Testis (tissue), 2 donors: ENCODE measurements at regions not wholly inside any gene's neighbourhood (a gene's known extent, or its start where the extent isn't known, plus 50 kb on each side); places are given as distances from the start of the nearest gene placed in this dataset.

ENCODE experiments used
- DNase-seq: peaks from one replicate; pipeline ENCODE4 v3.0.0-alpha.2; 2019
- H3K27ac ChIP-seq, 2 donors: fragments of 200-600 bp; sonication (generic); one replicate each; pipeline ENCODE4 v1.5.1; 2019
- H3K27me3 ChIP-seq: fragments of 200-600 bp; sonication (generic); one replicate; pipeline ENCODE4 v1.5.1; 2019
- H3K36me3 ChIP-seq: fragments of 200-600 bp; sonication (generic); one replicate; pipeline ENCODE4 v1.5.1; 2017; ENCODE audit warnings: low read depth; ENCODE audit errors: missing control alignments
- H3K4me1 ChIP-seq: fragments of 200-600 bp; sonication (generic); one replicate; pipeline ENCODE4 v1.5.1; 2019
- H3K4me3 ChIP-seq, 2 donors: fragments of 200-600 bp; sonication (generic); one replicate each; pipeline ENCODE4 v1.5.1; 2017 to 2019
- H3K9me3 ChIP-seq: fragments of 200-600 bp; sonication (generic); one replicate; pipeline ENCODE4 v1.5.1; 2017
- CTCF ChIP-seq, 3 experiments: fragments of 450-650 bp in 2 of 3; fragments of 200-600 bp in 1 of 3; sonication (generic) in 1 of 3; IDR thresholded peaks; one replicate each; pipeline ENCODE4 v1.5.1; 2016 to 2019; ENCODE audit warnings: antibody characterized with exemption in 3 of 3, mild to moderate bottlenecking in 2 of 3, moderate library complexity in 1 of 3
- POLR2A ChIP-seq: fragments of 450-650 bp; IDR thresholded peaks from one replicate; pipeline ENCODE4 v1.6.1; 2017; ENCODE audit warnings: antibody characterized with exemption, mild to moderate bottlenecking, moderate library complexity
- WGBS, 2 donors: methylation state at CpG; one replicate each; pipeline ENCODE4 v1.1.5; 2018; 5-methylcytosine and 5-hydroxymethylcytosine counted together
- intact Hi-C: fragments of 100-400 bp; cut with DNase I; formaldehyde crosslinking; loops from one replicate; pipeline ENCODE4 v1.15.1; 2023; ENCODE audit warnings: low total_unique reads

DNA sequence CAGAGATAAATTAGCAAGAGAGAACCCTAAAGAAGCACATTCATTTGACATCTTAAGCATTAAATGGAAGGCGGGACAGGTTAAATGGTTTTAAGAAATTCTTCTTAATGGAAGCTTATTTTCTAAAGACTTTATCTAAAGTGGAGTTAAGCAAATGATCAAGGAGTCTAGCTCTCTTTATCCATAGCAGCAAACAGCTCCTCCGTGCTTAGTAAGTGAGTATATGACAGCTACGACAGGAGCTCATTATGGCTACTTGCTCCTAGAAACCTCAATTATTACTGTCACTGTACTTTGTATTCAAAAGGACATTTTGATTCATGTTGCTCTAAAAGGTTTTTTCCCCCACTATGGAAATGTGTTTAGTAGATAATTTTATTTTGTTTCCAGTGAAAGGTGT is 444.9 kb downstream of the TMX3 start:
- H3K4me1 ChIP-seq, result no peaks in the 10 kb centered on the region
- no peaks in the 10 kb centered on the region for H3K9me3 ChIP-seq
- intact Hi-C loops, result no loop called here
- no peak overlapping the region for H3K27ac ChIP-seq
- WGBS, 2 donors, result 81 to 86% methylated on average over 3 of the region's 3 CpGs
- TF ChIP-seq POLR2A, result no peak
- no peak for TF ChIP-seq CTCF (IDR thresholded peaks at IDR 0.05)
- no peak overlapping the region for H3K4me3 ChIP-seq
- no peak for DNase-seq
- no peaks in the 10 kb centered on the region for H3K27me3 ChIP-seq
- H3K36me3 ChIP-seq, result no peaks in the 10 kb centered on the region

GRCh38 chr18:68267583-68267982 is 447.3 kb downstream of the TMX3 start:
- Histone ChIP-seq H3K27ac (no peak overlapping the region), H3K4me1 (no peaks in the 10 kb centered on the region)
- no peak for DNase-seq

DNA sequence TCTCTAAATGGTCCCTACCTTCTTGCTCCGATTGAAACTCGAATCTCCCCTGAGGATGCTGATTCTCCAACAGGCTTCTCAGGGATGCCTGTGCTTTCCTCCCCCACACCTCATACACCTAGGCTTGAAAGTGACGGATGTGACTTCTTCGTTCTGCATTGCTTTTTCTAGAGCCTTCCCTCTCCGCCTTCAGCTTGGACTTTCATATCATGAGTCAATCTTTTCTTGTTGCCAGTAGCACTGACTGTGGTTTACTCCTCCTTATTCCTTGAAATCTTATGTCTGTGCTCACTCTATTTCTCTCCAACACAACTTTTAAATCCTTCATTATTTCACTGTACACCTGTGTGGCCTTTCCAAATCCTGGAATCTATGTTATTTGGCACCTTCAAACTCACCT is 451.4 kb downstream of the TMX3 start:
- intact Hi-C loops, result no loop called here
- H3K27me3 ChIP-seq, result no peaks in the 10 kb centered on the region

More at GRCh38 chr18:68267583-68267982, 447.3 kb downstream of the TMX3 start:
- no peaks in the 10 kb centered on the region for H3K27me3 ChIP-seq
- H3K36me3 ChIP-seq, result no peaks in the 10 kb centered on the region
- H3K9me3 ChIP-seq, result no peaks in the 10 kb centered on the region
- TF ChIP-seq POLR2A, result no peak
- TF ChIP-seq CTCF (IDR thresholded peaks at IDR 0.05), result no peak
- intact Hi-C loops, result no loop called here
- no peak overlapping the region for H3K4me3 ChIP-seq

DNA sequence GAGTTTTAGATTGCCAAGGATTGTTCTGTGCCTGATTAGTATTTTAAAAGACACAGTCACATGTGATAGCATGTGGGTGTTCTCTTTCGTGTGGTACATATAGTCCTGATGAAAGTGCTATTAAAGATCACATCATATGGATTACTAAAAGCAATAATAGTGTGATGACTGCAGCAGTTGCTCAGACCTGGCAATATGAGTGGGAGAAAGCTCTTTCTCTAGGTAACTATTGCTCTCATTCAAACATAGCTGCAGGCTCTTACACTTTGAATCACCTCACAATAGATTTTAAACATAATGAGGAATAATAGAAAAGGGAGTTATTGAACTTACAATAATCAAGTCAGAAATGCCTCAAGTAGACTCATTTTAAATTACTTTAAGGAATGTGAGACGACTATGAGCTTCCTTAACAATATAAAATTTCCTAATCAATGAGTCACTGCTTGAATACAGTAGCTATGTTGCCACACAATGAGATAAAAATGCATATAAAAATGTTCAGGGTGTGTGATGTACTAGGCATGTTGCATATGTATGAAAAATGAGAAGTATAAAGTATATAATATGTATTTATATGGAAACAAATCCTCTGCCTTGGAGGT is 452.1 kb downstream of the TMX3 start:
- DNase-seq, result no peak
- Histone ChIP-seq H3K9me3 (no peaks in the 10 kb centered on the region), H3K4me1 (no peaks in the 10 kb centered on the region), H3K4me3 (no peak overlapping the region), H3K36me3 (no peaks in the 10 kb centered on the region), H3K27ac (no peak overlapping the region), H3K27me3 (no peaks in the 10 kb centered on the region)
- 78 to 80% methylated on average over 2 of the region's 2 CpGs for WGBS, 2 donors
- no peak for TF ChIP-seq POLR2A
- no peak for TF ChIP-seq CTCF (IDR thresholded peaks at IDR 0.05)
- intact Hi-C loops, result no loop called here

More for the DNA sequence above, 451.4 kb downstream of the TMX3 start:
- Histone ChIP-seq H3K27ac (no peak overlapping the region), H3K4me3 (no peak overlapping the region), H3K36me3 (no peaks in the 10 kb centered on the region), H3K4me1 (no peaks in the 10 kb centered on the region), H3K9me3 (no peaks in the 10 kb centered on the region)
- TF ChIP-seq CTCF (IDR thresholded peaks at IDR 0.05) (no peak), POLR2A (no peak)
- DNase-seq, result no peak
- 87 to 89% methylated on average over 5 of the region's 5 CpGs for WGBS, 2 donors

DNA sequence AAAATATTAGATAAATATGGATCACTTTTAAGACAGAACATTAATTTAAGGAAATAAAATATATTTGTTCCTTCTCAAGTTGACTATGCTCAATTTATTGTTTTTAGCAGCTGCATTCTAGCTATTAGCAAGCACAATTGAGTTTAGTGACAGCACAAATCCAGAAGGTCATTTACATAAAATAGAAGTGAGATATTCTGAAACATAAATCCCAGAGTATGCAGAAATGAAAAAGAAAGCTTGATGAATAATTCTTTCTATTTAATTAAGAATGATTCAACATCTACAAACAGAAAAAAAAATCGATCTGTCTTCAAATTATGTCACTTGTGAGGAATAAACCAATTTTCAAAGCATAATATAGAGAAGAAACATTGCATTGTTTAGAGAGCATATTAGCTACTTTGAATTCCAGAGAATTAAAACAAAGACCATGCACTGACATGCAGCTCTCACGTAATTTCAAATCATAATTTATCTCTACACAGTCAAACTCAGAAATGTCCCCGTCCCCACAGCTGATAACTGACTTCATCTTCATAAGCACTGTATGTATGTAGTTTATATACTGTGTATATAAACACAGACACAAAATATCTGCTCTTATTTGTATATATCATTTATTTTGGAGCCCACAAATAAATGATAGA is 458.4 kb downstream of the TMX3 start:
- no peak overlapping the region for H3K27ac ChIP-seq
- intact Hi-C loops, result no loop called here
- no peaks in the 10 kb centered on the region for H3K4me1 ChIP-seq
- no peaks in the 10 kb centered on the region for H3K27me3 ChIP-seq
- DNase-seq, result no peak
- no peaks in the 10 kb centered on the region for H3K36me3 ChIP-seq
- no peaks in the 10 kb centered on the region for H3K9me3 ChIP-seq
- H3K4me3 ChIP-seq, result no peak overlapping the region
- TF ChIP-seq POLR2A (no peak), CTCF (IDR thresholded peaks at IDR 0.05) (no peak)
- 76 to 86% methylated on average over 3 of the region's 3 CpGs for WGBS, 2 donors
